CD4-positive, alpha-beta T cell treated with Interleukin-17A for 4 hours (primary cell): ENCODE measurements at regions not wholly inside any gene's neighbourhood (a gene's known extent, or its start where the extent isn't known, plus 50 kb on each side); places are given as distances from the start of the nearest gene placed in this dataset.

Source experiments
- DNase-seq: peaks from one replicate; pipeline ENCODE4 v3.0.0-alpha.2; 2020; ENCODE audit warnings: mixed read lengths

- no peak for DNase-seq
Observed at GRCh38 chr17:36869856-36870719, 67.2 kb upstream of the LHX1 start.

- no peak for DNase-seq
Observed at GRCh38 chr17:36870720-36870999, 66.6 kb upstream of the LHX1 start.

- DNase-seq = no peak
Observed at GRCh38 chr17:36875698-36876293, 61.5 kb upstream of the LHX1 start.

GRCh38 chr17:36876966-36877365, 60.3 kb upstream of the LHX1 start:
- DNase-seq = no peak

GRCh38 chr17:36877771-36878170, 59.5 kb upstream of the LHX1 start:
- no peak for DNase-seq

- DNase-seq = no peak
Observed at GRCh38 chr17:36878216-36878615, 59.1 kb upstream of the LHX1 start.

GRCh38 chr17:36879027-36879426, 58.2 kb upstream of the LHX1 start:
- DNase-seq = no peak

GRCh38 chr17:36879624-36880131, 57.6 kb upstream of the LHX1 start:
- DNase-seq = no peak

- DNase-seq = no peak
Observed at GRCh38 chr17:36880268-36880905, 56.9 kb upstream of the LHX1 start.

- DNase-seq = no peak
Observed at GRCh38 chr17:36881323-36881722, 56.0 kb upstream of the LHX1 start.

GRCh38 chr17:36884495-36885152, 52.7 kb upstream of the LHX1 start:
- no peak for DNase-seq

- no peak for DNase-seq
Observed at GRCh38 chr17:36885153-36885735, 52.0 kb upstream of the LHX1 start.

- no peak for DNase-seq
Observed at GRCh38 chr17:36885771-36886377, 51.4 kb upstream of the LHX1 start.
